ENCODE measurements at regions not wholly inside any gene's neighbourhood (a gene's known extent, or its start where the extent isn't known, plus 50 kb on each side); places are given as distances from the start of the nearest gene placed in this dataset.

- H3K9me3 ChIP-seq (ENCODE audit: control insufficient read depth, low read length) = no peaks in the 10 kb centered on the region
- H3K27ac ChIP-seq (ENCODE audit: insufficient read depth, low read depth, low read length, poor library complexity, severe bottlenecking) = no peak overlapping the region
- WGBS, 2 experiments = 97% methylated on average over 8 to 9 of the region's 9 CpGs
- H3K4me3 ChIP-seq (ENCODE audit: insufficient read depth, low read depth, low read length) = no peak overlapping the region
- H3K36me3 ChIP-seq (ENCODE audit: control insufficient read depth, insufficient read depth, low read length) = no peaks in the 10 kb centered on the region
- H3K4me1 ChIP-seq (ENCODE audit: control insufficient read depth, insufficient read depth, low read length) = peaks cover 11% of the 10 kb centered on the region
- H3K27me3 ChIP-seq (ENCODE audit: control insufficient read depth, insufficient read depth, low read length, poor library complexity, severe bottlenecking) = no peaks in the 10 kb centered on the region
Measured at GRCh38 chr3:31288224-31288623, 244.5 kb upstream of the STT3B start.

GRCh38 chr3:31288641-31289100 lies 244.1 kb upstream of the STT3B start:
- Histone ChIP-seq H3K27ac (ENCODE audit: insufficient read depth, low read depth, low read length, poor library complexity, severe bottlenecking) (peak overlapping the region; percentile 19), H3K4me1 (ENCODE audit: control insufficient read depth, insufficient read depth, low read length) (peaks cover 11% of the 10 kb centered on the region), H3K9me3 (ENCODE audit: control insufficient read depth, low read length) (no peaks in the 10 kb centered on the region), H3K4me3 (ENCODE audit: insufficient read depth, low read depth, low read length) (no peak overlapping the region), H3K36me3 (ENCODE audit: control insufficient read depth, insufficient read depth, low read length) (no peaks in the 10 kb centered on the region), H3K27me3 (ENCODE audit: control insufficient read depth, insufficient read depth, low read length, poor library complexity, severe bottlenecking) (no peaks in the 10 kb centered on the region)
- WGBS, 2 experiments = 17 to 29% methylated on average over 7 to 8 of the region's 8 CpGs

DNA sequence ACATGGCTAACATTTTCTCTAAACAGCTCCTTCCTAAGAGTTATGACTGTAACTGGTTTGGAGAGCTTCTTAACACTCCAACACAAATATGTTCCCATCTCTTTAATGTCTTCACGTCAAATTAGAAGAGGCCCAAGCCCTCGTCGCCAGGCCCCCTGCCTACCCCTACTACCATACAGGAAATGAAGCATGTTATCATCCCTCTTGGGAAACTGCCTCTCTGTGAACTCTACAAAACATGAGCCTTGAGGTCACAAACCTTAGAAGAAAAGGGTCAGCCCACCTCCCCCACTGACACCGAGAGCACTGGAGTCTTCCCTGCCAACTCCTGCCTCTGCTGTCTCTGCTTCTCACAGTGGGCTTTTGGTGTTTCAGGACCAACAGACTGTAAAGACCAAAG lies 243.1 kb upstream of the STT3B start:
- Histone ChIP-seq H3K4me1 (ENCODE audit: control insufficient read depth, insufficient read depth, low read length) (peaks cover 11% of the 10 kb centered on the region), H3K27ac (ENCODE audit: insufficient read depth, low read depth, low read length, poor library complexity, severe bottlenecking) (no peak overlapping the region), H3K4me3 (ENCODE audit: insufficient read depth, low read depth, low read length) (no peak overlapping the region), H3K36me3 (ENCODE audit: control insufficient read depth, insufficient read depth, low read length) (no peaks in the 10 kb centered on the region), H3K27me3 (ENCODE audit: control insufficient read depth, insufficient read depth, low read length, poor library complexity, severe bottlenecking) (no peaks in the 10 kb centered on the region), H3K9me3 (ENCODE audit: control insufficient read depth, low read length) (no peaks in the 10 kb centered on the region)
- 76 to 78% methylated on average over 4 of the region's 4 CpGs for WGBS, 2 experiments

GRCh38 chr3:31290046-31290445 lies 242.7 kb upstream of the STT3B start:
- Histone ChIP-seq H3K27ac (ENCODE audit: insufficient read depth, low read depth, low read length, poor library complexity, severe bottlenecking) (no peak overlapping the region), H3K27me3 (ENCODE audit: control insufficient read depth, insufficient read depth, low read length, poor library complexity, severe bottlenecking) (no peaks in the 10 kb centered on the region), H3K9me3 (ENCODE audit: control insufficient read depth, low read length) (no peaks in the 10 kb centered on the region), H3K4me3 (ENCODE audit: insufficient read depth, low read depth, low read length) (no peak overlapping the region), H3K36me3 (ENCODE audit: control insufficient read depth, insufficient read depth, low read length) (no peaks in the 10 kb centered on the region), H3K4me1 (ENCODE audit: control insufficient read depth, insufficient read depth, low read length) (peaks cover 11% of the 10 kb centered on the region)
- 94 to 96% methylated on average over 5 of the region's 5 CpGs for WGBS, 2 experiments

- Histone ChIP-seq H3K4me3 (ENCODE audit: insufficient read depth, low read depth, low read length) (no peak overlapping the region), H3K9me3 (ENCODE audit: control insufficient read depth, low read length) (no peaks in the 10 kb centered on the region), H3K27me3 (ENCODE audit: control insufficient read depth, insufficient read depth, low read length, poor library complexity, severe bottlenecking) (no peaks in the 10 kb centered on the region), H3K4me1 (ENCODE audit: control insufficient read depth, insufficient read depth, low read length) (peaks cover 17% of the 10 kb centered on the region), H3K27ac (ENCODE audit: insufficient read depth, low read depth, low read length, poor library complexity, severe bottlenecking) (no peak overlapping the region), H3K36me3 (ENCODE audit: control insufficient read depth, insufficient read depth, low read length) (no peaks in the 10 kb centered on the region)
- 92 to 98% methylated on average over 3 of the region's 3 CpGs for WGBS, 2 experiments
Measured at GRCh38 chr3:31291818-31292217, 240.9 kb upstream of the STT3B start.

- Histone ChIP-seq H3K4me1 (ENCODE audit: control insufficient read depth, insufficient read depth, low read length) (peaks cover 11% of the 10 kb centered on the region), H3K27me3 (ENCODE audit: control insufficient read depth, insufficient read depth, low read length, poor library complexity, severe bottlenecking) (no peaks in the 10 kb centered on the region), H3K27ac (ENCODE audit: insufficient read depth, low read depth, low read length, poor library complexity, severe bottlenecking) (no peak overlapping the region), H3K36me3 (ENCODE audit: control insufficient read depth, insufficient read depth, low read length) (no peaks in the 10 kb centered on the region), H3K9me3 (ENCODE audit: control insufficient read depth, low read length) (no peaks in the 10 kb centered on the region), H3K4me3 (ENCODE audit: insufficient read depth, low read depth, low read length) (no peak overlapping the region)
- 89 to 93% methylated on average over 5 of the region's 5 CpGs for WGBS, 2 experiments
Measured at GRCh38 chr3:31294430-31295149, 238.1 kb upstream of the STT3B start.

GRCh38 chr3:31295150-31295765 lies 237.5 kb upstream of the STT3B start:
- H3K36me3 ChIP-seq (ENCODE audit: control insufficient read depth, insufficient read depth, low read length) = no peaks in the 10 kb centered on the region
- WGBS, 2 experiments = 81 to 89% methylated on average over 6 of the region's 7 CpGs
- H3K4me1 ChIP-seq (ENCODE audit: control insufficient read depth, insufficient read depth, low read length) = peaks cover 6% of the 10 kb centered on the region
- H3K4me3 ChIP-seq (ENCODE audit: insufficient read depth, low read depth, low read length) = no peak overlapping the region
- no peak overlapping the region for H3K27ac ChIP-seq (ENCODE audit: insufficient read depth, low read depth, low read length, poor library complexity, severe bottlenecking)
- no peaks in the 10 kb centered on the region for H3K9me3 ChIP-seq (ENCODE audit: control insufficient read depth, low read length)
- H3K27me3 ChIP-seq (ENCODE audit: control insufficient read depth, insufficient read depth, low read length, poor library complexity, severe bottlenecking) = no peaks in the 10 kb centered on the region

GRCh38 chr3:31297726-31298298 lies 234.9 kb upstream of the STT3B start:
- H3K27ac ChIP-seq (ENCODE audit: insufficient read depth, low read depth, low read length, poor library complexity, severe bottlenecking) = no peak overlapping the region

GRCh38 chr3:31300456-31301443 lies 232.0 kb upstream of the STT3B start:
- no peaks in the 10 kb centered on the region for H3K36me3 ChIP-seq (ENCODE audit: control insufficient read depth, insufficient read depth, low read length)
- H3K9me3 ChIP-seq (ENCODE audit: control insufficient read depth, low read length) = no peaks in the 10 kb centered on the region
- 82 to 87% methylated on average over 2 of the region's 2 CpGs for WGBS, 2 experiments
- H3K4me3 ChIP-seq (ENCODE audit: insufficient read depth, low read depth, low read length) = no peak overlapping the region
- H3K4me1 ChIP-seq (ENCODE audit: control insufficient read depth, insufficient read depth, low read length) = peaks cover 4% of the 10 kb centered on the region
- H3K27me3 ChIP-seq (ENCODE audit: control insufficient read depth, insufficient read depth, low read length, poor library complexity, severe bottlenecking) = no peaks in the 10 kb centered on the region
- no peak overlapping the region for H3K27ac ChIP-seq (ENCODE audit: insufficient read depth, low read depth, low read length, poor library complexity, severe bottlenecking)

More at GRCh38 chr3:31297726-31298298, 234.9 kb upstream of the STT3B start:
- WGBS, 2 experiments = 91 to 96% methylated on average over 3 of the region's 3 CpGs
- Histone ChIP-seq H3K4me3 (ENCODE audit: insufficient read depth, low read depth, low read length) (no peak overlapping the region), H3K36me3 (ENCODE audit: control insufficient read depth, insufficient read depth, low read length) (no peaks in the 10 kb centered on the region), H3K27me3 (ENCODE audit: control insufficient read depth, insufficient read depth, low read length, poor library complexity, severe bottlenecking) (no peaks in the 10 kb centered on the region), H3K4me1 (ENCODE audit: control insufficient read depth, insufficient read depth, low read length) (peaks cover 6% of the 10 kb centered on the region), H3K9me3 (ENCODE audit: control insufficient read depth, low read length) (no peaks in the 10 kb centered on the region)

All from ectodermal cell (in vitro differentiated cells).